ENCODE measurements at regions not wholly inside any gene's neighbourhood (a gene's known extent, or its start where the extent isn't known, plus 50 kb on each side); places are given as distances from the start of the nearest gene placed in this dataset.

DNA sequence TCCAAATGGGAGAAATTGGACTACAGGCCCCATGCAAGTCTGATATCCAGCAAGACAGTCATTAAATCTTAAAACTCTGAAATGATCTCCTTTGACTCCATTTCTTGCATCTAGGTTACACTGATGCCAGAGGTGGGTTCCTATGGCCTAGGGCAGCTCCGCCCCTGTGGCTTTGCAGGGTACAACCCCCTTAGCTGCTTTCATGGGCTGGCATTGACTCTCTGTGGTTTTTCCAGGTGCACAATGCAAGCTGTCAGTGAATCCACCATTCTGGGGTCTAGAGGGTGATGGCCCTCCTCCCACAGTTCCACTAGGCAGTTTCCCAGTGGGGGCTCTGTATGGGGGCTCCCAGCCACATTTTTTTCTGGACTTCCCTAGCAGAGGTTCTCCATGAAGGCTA, 228.5 kb upstream of the ADAMTS3 start:
- H3K27ac ChIP-seq (ENCODE audit: poor library complexity, severe bottlenecking) = no peak overlapping the region
- no peaks in the 10 kb centered on the region for H3K4me1 ChIP-seq (ENCODE audit: insufficient read depth, poor library complexity, severe bottlenecking)
- no peaks in the 10 kb centered on the region for H3K36me3 ChIP-seq (ENCODE audit: low read depth)
- H3K4me3 ChIP-seq (ENCODE audit: severe bottlenecking) = no peak overlapping the region
- H3K27me3 ChIP-seq (ENCODE audit: insufficient read depth, poor library complexity, severe bottlenecking) = no peaks in the 10 kb centered on the region
- TF ChIP-seq, protein P1, sequence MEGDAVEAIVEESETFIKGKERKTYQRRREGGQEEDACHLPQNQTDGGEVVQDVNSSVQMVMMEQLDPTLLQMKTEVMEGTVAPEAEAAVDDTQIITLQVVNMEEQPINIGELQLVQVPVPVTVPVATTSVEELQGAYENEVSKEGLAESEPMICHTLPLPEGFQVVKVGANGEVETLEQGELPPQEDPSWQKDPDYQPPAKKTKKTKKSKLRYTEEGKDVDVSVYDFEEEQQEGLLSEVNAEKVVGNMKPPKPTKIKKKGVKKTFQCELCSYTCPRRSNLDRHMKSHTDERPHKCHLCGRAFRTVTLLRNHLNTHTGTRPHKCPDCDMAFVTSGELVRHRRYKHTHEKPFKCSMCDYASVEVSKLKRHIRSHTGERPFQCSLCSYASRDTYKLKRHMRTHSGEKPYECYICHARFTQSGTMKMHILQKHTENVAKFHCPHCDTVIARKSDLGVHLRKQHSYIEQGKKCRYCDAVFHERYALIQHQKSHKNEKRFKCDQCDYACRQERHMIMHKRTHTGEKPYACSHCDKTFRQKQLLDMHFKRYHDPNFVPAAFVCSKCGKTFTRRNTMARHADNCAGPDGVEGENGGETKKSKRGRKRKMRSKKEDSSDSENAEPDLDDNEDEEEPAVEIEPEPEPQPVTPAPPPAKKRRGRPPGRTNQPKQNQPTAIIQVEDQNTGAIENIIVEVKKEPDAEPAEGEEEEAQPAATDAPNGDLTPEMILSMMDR (IDR thresholded peaks at IDR 0.05; ENCODE audit: poor library complexity, severe bottlenecking) = no peak
- no peaks in the 10 kb centered on the region for H3K9me3 ChIP-seq (ENCODE audit: severe bottlenecking)
- DNase-seq (ENCODE audit: low spot score) (no peak), ATAC-seq (ENCODE audit: low read depth) (no peak)

DNA sequence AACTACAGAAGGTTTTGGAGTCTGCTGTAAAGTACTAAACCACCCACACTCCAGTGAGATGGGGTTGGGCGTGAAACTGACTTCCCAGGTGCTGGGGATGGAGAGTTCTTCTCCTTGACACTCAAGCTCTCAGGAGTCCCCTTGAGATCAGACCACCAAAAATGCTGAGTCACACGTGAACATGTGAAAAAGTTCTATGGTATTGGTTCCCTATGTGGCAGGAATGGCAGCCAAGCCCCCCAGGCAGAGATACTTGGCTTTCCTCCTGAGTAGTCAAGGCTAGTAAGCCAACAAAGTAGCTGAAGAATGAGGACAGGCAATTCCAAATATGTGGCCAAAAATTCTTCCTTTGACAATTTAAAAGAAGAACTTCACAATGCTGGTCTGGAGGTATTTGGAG, 222.0 kb upstream of the ADAMTS3 start:
- Histone ChIP-seq H3K27me3 (ENCODE audit: insufficient read depth, poor library complexity, severe bottlenecking) (no peaks in the 10 kb centered on the region), H3K4me1 (ENCODE audit: insufficient read depth, poor library complexity, severe bottlenecking) (no peaks in the 10 kb centered on the region), H3K27ac (ENCODE audit: poor library complexity, severe bottlenecking) (no peak overlapping the region), H3K4me3 (ENCODE audit: severe bottlenecking) (no peak overlapping the region), H3K9me3 (ENCODE audit: severe bottlenecking) (no peaks in the 10 kb centered on the region), H3K36me3 (ENCODE audit: low read depth) (no peaks in the 10 kb centered on the region)
- TF ChIP-seq, protein P1 (IDR thresholded peaks at IDR 0.05; ENCODE audit: poor library complexity, severe bottlenecking) = no peak
- ATAC-seq (ENCODE audit: low read depth) (no peak), DNase-seq (ENCODE audit: low spot score) (no peak)

DNA sequence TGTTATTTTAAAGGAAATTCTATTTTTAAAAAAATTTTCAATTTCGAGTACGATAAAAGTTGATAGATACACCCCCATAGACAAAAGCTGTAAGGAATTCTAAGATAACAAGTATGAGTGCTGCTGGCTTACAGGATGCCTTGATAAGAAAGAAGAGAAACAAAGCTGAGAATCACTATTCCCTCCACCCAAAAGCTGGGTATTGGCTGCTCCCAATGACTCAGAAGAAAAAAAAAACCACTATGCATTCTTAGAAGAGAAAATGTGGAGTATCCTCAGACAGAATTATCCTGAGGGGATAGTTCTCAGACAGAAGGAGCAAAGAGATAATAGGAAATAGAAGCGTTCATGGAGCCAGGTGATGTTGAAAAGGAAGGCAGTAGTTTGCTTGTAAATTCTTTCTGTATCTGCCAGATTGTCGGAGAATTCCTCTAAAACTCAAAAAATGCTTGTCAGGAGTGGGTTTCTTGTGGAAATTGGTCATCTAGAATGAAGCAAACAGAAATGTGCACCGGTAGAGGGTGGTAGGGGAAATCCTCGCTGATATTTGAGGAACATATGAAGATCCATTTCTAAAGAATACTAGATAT, 217.5 kb upstream of the ADAMTS3 start:
- Histone ChIP-seq H3K4me1 (ENCODE audit: insufficient read depth, poor library complexity, severe bottlenecking) (no peaks in the 10 kb centered on the region), H3K27ac (ENCODE audit: poor library complexity, severe bottlenecking) (no peak overlapping the region), H3K4me3 (ENCODE audit: severe bottlenecking) (no peak overlapping the region), H3K27me3 (ENCODE audit: insufficient read depth, poor library complexity, severe bottlenecking) (peaks cover 9% of the 10 kb centered on the region), H3K9me3 (ENCODE audit: severe bottlenecking) (no peaks in the 10 kb centered on the region), H3K36me3 (ENCODE audit: low read depth) (no peaks in the 10 kb centered on the region)
- TF ChIP-seq, protein P1 (IDR thresholded peaks at IDR 0.05; ENCODE audit: poor library complexity, severe bottlenecking) = no peak
- DNase-seq (ENCODE audit: low spot score) (no peak), ATAC-seq (ENCODE audit: low read depth) (no peak)

DNA sequence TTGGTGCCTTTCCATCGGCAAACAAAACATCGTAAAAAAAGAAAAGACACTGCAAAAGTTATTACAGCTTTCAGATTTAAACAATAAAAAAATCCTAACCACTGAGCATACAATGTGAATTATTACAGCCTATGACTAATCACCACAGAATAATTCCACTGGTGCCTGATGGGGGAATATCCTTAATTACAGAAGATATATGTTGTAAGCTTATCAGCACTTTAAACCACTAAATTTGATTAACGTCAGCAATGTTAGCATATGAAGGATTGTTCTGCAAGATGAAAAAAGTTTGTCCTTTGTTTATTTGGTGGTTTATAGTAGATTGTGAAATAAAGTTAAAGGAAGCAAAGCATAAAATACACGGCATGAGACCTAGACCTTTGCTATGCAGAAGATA, 210.2 kb upstream of the ADAMTS3 start:
- DNase-seq (ENCODE audit: low spot score) (no peak), ATAC-seq (ENCODE audit: low read depth) (no peak)
- Histone ChIP-seq H3K4me1 (ENCODE audit: insufficient read depth, poor library complexity, severe bottlenecking) (no peaks in the 10 kb centered on the region), H3K9me3 (ENCODE audit: severe bottlenecking) (no peaks in the 10 kb centered on the region), H3K4me3 (ENCODE audit: severe bottlenecking) (no peak overlapping the region), H3K27ac (ENCODE audit: poor library complexity, severe bottlenecking) (no peak overlapping the region), H3K36me3 (ENCODE audit: low read depth) (no peaks in the 10 kb centered on the region), H3K27me3 (ENCODE audit: insufficient read depth, poor library complexity, severe bottlenecking) (peaks cover 9% of the 10 kb centered on the region)
- TF ChIP-seq, protein P1 (IDR thresholded peaks at IDR 0.05; ENCODE audit: poor library complexity, severe bottlenecking) = no peak

DNA sequence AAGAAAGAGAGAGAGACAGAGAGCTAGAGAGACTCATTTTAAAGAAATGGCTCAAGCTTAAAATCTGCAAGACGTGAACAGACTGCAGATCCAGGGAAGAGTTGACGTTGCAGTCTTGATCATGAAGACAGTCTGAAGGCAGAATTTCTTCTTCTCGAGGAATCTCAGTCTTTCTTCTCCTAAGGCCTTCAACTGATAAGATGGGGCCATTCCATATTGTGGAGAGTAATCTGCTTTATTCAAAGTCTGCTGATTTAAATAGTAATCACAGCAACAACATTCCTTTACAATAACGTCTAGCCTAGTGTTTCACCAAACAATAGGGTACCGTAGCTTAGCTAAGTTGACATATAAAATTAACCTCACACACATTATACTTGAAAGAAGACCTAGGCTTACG, 208.4 kb upstream of the ADAMTS3 start:
- ATAC-seq (ENCODE audit: low read depth) = no peak
- TF ChIP-seq, protein P1 (IDR thresholded peaks at IDR 0.05; ENCODE audit: poor library complexity, severe bottlenecking) = no peak
- Histone ChIP-seq H3K27me3 (ENCODE audit: insufficient read depth, poor library complexity, severe bottlenecking) (peaks cover 9% of the 10 kb centered on the region), H3K4me1 (ENCODE audit: insufficient read depth, poor library complexity, severe bottlenecking) (no peaks in the 10 kb centered on the region), H3K9me3 (ENCODE audit: severe bottlenecking) (no peaks in the 10 kb centered on the region), H3K4me3 (ENCODE audit: severe bottlenecking) (no peak overlapping the region), H3K27ac (ENCODE audit: poor library complexity, severe bottlenecking) (no peak overlapping the region), H3K36me3 (ENCODE audit: low read depth) (no peaks in the 10 kb centered on the region)
- no peak for DNase-seq (ENCODE audit: low spot score)
